NCI-H1417 (cell line): ENCODE measurements at regions not wholly inside any gene's neighbourhood (a gene's known extent, or its start where the extent isn't known, plus 50 kb on each side); places are given as distances from the start of the nearest gene placed in this dataset.
"Not testable (repeated sequence)": the region's sequence is repeated elsewhere in the genome, so short reads cannot be mapped to it uniquely, and the experiment has no call there.

Experiments
- DNase-seq, 3 experiments: peaks; one replicate each; lab custom pipeline; 2025; lab: John Stamatoyannopoulos, UW

GRCh38 chr10:64733980-64734379, 1212.8 kb downstream of the REEP3 start:
- DNase-seq: peak in 2 of 3 experiments; percentile 4 to 65

GRCh38 chr10:64738462-64738861, 1217.3 kb downstream of the REEP3 start:
- DNase-seq: no peak

GRCh38 chr10:64745565-64745964, 1224.4 kb downstream of the REEP3 start:
- DNase-seq: no peak

GRCh38 chr10:64750672-64751071, 1229.5 kb downstream of the REEP3 start:
- DNase-seq: no peak

GRCh38 chr10:64753516-64753915, 1232.3 kb downstream of the REEP3 start:
- DNase-seq: no peak

- DNase-seq: peak in 1 of 3 experiments; percentile 0
These were observed 1239.2 kb downstream of the REEP3 start for GRCh38 chr10:64760371-64760770.

- peak in 1 of 3 experiments; percentile 2 for DNase-seq
These were observed 1241.7 kb downstream of the REEP3 start for GRCh38 chr10:64762861-64763260.

GRCh38 chr10:64765498-64765897, 1244.3 kb downstream of the REEP3 start:
- DNase-seq: no peak

GRCh38 chr10:64771253-64772050, 1250.3 kb downstream of the REEP3 start:
- DNase-seq: no peak

GRCh38 chr10:64773357-64773756, 1252.2 kb downstream of the REEP3 start:
- DNase-seq: no peak

GRCh38 chr10:64784451-64784850, 1263.2 kb downstream of the REEP3 start:
- not testable (repeated sequence) for DNase-seq

- DNase-seq: no peak
These were observed 1264.6 kb downstream of the REEP3 start for GRCh38 chr10:64785816-64786215.

- DNase-seq: no peak
These were observed 1265.8 kb downstream of the REEP3 start for GRCh38 chr10:64786989-64787388.

- DNase-seq: no peak
These were observed 1274.6 kb downstream of the REEP3 start for GRCh38 chr10:64795847-64796246.

- DNase-seq: peak in 1 of 3 experiments; percentile 0
These were observed 1277.1 kb downstream of the REEP3 start for GRCh38 chr10:64798297-64798696.

GRCh38 chr10:64808233-64808632, 1287.0 kb downstream of the REEP3 start:
- DNase-seq: not testable (repeated sequence)

- DNase-seq: not testable (repeated sequence)
These were observed 1288.8 kb downstream of the REEP3 start for GRCh38 chr10:64810046-64810445.

- DNase-seq: no peak
These were observed 1292.2 kb downstream of the REEP3 start for GRCh38 chr10:64813391-64813790.

GRCh38 chr10:64814201-64814600, 1293.0 kb downstream of the REEP3 start:
- peak in 1 of 3 experiments; percentile 36 for DNase-seq

GRCh38 chr10:64829888-64830412, 1308.7 kb downstream of the REEP3 start:
- peak in 1 of 3 experiments; percentile 1 for DNase-seq

GRCh38 chr10:64830869-64831268, 1309.7 kb downstream of the REEP3 start:
- DNase-seq: no peak

GRCh38 chr10:64840341-64840740, 1319.1 kb downstream of the REEP3 start:
- DNase-seq: no peak

- no peak for DNase-seq
These were observed 1325.5 kb downstream of the REEP3 start for GRCh38 chr10:64846700-64847099.

- no peak for DNase-seq
These were observed 1334.7 kb downstream of the REEP3 start for GRCh38 chr10:64855941-64856340.
